Left ventricle myocardium inferior (tissue), 1 donor: ENCODE measurements at regions not wholly inside any gene's neighbourhood (a gene's known extent, or its start where the extent isn't known, plus 50 kb on each side); places are given as distances from the start of the nearest gene placed in this dataset.
"Not testable (repeated sequence)": the region's sequence is repeated elsewhere in the genome, so short reads cannot be mapped to it uniquely, and the experiment has no call there.

Experiments
- DNase-seq: peaks from one replicate; pipeline ENCODE4 v3.0.0-alpha.2; 2020
- H3K27ac ChIP-seq: fragments of 200-600 bp; replicated peaks from 2 replicates; pipeline ENCODE4 v1.8.0; 2021
- H3K27me3 ChIP-seq: fragments of 200-600 bp; 2 replicates; pipeline ENCODE4 v1.8.0; 2021; ENCODE audit warnings: low read depth
- H3K36me3 ChIP-seq: fragments of 200-600 bp; 2 replicates; pipeline ENCODE4 v1.8.0; 2021
- H3K4me1 ChIP-seq: fragments of 200-600 bp; 2 replicates; pipeline ENCODE4 v1.8.0; 2021
- H3K4me3 ChIP-seq: fragments of 200-600 bp; 2 replicates; pipeline ENCODE4 v1.8.0; 2021; ENCODE audit warnings: mild to moderate bottlenecking, moderate library complexity
- H3K9me3 ChIP-seq: fragments of 200-600 bp; replicated peaks from 2 replicates; pipeline ENCODE4 v1.8.0; 2021
- intact Hi-C: fragments of 100-400 bp; cut with micrococcal nuclease; formaldehyde crosslinking; loops from one replicate; pipeline ENCODE4 v1.11.0; 2022
- TF ChIP-seq, protein P1 (sequence below): fragments of 200-600 bp; IDR thresholded peaks from 2 replicates; pipeline ENCODE4 v1.8.0; 2021; ENCODE audit warnings: antibody characterized with exemption, mild to moderate bottlenecking, borderline replicate concordance
- donor health status: DM: no; HTN: yes; CAD: no; lungs with severe emphysema.

DNA sequence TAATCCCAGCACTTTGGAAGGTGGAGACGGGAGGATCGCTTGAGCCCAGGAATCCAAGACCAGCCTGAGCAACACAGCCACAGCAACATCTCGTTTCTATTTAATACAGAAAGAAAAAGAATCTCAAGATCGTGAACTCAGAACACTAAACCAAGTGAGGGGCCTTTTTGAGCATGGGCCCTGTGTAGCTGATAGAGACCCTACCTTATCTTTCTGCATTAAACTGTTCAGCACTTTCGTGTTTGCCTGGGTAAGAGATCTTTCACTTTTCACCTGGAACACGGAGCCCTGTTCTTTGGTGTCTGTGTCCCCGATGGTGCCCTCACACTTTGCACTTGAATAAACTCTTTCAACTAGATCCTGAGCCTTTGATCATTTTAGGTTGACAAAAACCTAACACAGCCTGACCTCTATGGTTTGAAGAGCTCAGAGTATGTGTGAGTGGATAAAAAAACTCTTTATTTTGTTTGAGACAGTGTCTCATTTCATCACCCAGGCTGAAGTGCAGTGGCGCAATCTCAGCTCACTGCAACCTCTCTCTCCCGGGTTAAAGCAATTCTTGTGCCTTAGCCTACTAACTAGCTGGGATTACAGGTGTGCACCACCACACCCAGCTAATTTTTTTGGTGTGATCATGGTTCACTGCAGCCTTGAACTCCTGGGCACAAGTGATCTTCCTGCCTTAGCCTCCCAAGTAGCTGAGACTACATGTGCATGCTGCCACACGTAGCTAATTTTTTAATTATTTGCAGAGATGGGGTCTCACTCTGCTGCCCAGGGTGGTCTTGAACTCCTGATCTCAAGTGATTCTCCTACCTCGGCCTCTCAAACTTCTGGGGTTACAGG is 83.8 kb upstream of the GRIN2A start:
- Histone ChIP-seq H3K4me1 (no peaks in the 10 kb centered on the region), H3K27ac (no peak overlapping the region), H3K4me3 (no peak overlapping the region), H3K36me3 (no peaks in the 10 kb centered on the region), H3K9me3 (no peaks in the 10 kb centered on the region), H3K27me3 (peaks cover 3% of the 10 kb centered on the region)
- no peak for DNase-seq
- intact Hi-C loops: no loop called here
- TF ChIP-seq, protein P1, sequence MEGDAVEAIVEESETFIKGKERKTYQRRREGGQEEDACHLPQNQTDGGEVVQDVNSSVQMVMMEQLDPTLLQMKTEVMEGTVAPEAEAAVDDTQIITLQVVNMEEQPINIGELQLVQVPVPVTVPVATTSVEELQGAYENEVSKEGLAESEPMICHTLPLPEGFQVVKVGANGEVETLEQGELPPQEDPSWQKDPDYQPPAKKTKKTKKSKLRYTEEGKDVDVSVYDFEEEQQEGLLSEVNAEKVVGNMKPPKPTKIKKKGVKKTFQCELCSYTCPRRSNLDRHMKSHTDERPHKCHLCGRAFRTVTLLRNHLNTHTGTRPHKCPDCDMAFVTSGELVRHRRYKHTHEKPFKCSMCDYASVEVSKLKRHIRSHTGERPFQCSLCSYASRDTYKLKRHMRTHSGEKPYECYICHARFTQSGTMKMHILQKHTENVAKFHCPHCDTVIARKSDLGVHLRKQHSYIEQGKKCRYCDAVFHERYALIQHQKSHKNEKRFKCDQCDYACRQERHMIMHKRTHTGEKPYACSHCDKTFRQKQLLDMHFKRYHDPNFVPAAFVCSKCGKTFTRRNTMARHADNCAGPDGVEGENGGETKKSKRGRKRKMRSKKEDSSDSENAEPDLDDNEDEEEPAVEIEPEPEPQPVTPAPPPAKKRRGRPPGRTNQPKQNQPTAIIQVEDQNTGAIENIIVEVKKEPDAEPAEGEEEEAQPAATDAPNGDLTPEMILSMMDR: no peak

DNA sequence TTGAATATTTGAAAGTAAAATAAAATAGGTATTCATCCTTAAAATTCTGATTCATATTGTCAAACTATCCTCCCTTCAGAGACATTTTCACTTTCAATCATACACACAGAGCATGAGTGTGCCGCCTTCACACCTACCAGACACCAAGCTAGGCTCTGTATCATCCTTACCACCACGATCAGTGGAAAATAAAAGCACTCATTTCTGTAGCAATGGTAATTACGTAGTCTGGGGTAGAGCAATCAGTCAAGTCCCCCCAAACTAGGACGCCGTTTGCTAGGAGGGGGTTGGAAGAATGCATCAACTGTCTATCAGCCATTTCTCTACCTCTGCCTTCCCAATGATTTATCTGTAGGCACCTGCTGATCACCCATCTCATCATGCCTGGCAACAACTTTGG is 84.6 kb upstream of the GRIN2A start:
- intact Hi-C loops: no loop called here
- no peak overlapping the region for H3K4me3 ChIP-seq
- no peaks in the 10 kb centered on the region for H3K4me1 ChIP-seq
- no peak for DNase-seq
- no peaks in the 10 kb centered on the region for H3K36me3 ChIP-seq
- H3K27me3 ChIP-seq: no peaks in the 10 kb centered on the region
- TF ChIP-seq, protein P1: no peak
- no peak overlapping the region for H3K27ac ChIP-seq
- no peaks in the 10 kb centered on the region for H3K9me3 ChIP-seq

DNA sequence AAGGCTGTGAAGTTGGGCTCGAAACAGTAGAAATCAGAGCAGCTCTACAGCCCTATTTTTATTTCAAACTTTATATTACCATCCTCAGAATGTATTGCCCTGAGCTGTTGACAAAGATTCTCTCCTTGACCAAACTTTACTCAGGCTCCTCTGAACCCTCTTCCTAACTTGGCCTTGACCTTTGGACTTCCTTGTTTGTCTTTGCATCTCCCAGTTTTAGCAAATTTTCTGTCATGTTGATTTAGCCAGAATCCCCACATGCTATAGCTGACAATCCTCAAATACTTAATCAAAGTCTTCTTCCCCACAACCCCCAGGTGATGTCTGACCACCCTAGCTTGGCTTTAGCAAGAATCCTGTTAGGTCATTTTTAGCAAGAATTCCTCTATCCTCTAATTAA is 87.4 kb upstream of the GRIN2A start:
- Histone ChIP-seq H3K4me3 (no peak overlapping the region), H3K4me1 (no peaks in the 10 kb centered on the region), H3K9me3 (peaks cover 11% of the 10 kb centered on the region), H3K36me3 (no peaks in the 10 kb centered on the region), H3K27me3 (no peaks in the 10 kb centered on the region), H3K27ac (no peak overlapping the region)
- intact Hi-C loops: no loop called here
- TF ChIP-seq, protein P1: no peak
- no peak for DNase-seq

DNA sequence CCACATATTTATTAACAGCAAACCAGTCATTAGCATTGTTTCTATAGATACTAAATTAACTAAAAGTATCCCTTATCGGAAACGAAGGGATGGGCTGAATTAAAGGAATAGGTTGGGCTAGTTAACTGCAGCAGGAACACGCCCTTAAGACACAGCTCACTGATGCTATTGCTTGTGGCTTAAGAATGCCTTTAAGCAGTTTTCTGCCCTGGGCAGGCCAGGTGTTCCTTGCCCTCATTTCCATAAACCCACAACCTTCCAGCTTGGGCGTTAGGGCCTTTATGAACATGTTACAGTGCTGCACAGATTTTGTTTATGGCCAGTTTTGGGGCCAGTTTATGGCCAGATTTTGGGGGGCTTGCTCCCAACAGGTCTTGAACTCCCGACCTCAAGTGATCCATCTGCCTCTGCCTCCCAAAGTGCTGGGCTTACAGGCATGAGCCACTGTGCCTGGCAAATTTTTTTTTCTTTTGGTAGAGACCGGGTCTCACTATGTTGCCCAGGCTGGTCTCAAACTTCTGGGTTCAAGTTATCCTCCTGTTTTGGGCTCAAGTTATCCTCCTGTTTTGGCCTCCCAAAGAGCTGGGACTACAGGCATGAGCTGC is 90.1 kb upstream of the GRIN2A start:
- H3K27me3 ChIP-seq, intact Hi-C loops: not testable (repeated sequence)

DNA sequence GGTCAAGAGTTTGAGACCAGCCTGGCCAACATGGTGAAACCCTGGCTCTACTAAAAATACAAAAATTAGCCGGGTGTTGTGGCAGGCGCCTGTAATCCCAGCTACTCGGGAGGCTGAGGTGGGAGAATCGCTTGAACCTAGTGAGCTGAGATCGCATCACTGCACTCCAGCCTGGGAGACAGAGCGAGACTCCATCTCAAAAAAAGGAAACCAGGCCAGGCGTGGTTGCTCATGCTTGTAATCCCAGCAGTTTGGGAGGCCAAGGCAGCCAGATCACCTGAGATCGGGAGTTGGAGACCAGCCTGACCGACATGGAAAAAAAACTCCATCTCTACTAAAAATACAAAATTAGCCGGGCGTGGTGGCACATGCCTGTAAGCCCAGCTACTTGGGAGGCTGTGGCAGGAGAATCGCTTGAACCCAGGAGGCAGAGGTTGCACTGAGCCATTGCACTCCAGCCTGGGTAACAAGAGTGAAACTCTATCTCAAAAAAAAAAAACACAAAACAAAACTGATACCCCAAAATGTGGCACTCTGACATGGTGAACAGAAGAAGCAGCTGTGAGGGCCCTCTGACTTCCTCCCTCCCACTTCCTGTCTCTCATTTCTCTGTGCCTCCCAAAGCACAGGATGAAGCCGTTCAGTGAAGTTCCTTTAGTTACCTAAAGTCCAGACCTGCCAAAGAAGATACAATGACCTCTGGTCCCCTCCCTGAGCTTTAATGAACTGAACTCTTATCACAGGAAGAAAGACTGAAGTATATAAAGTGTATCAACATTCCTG is 93.2 kb upstream of the GRIN2A start:
- H3K27me3 ChIP-seq, H3K4me3 ChIP-seq, H3K4me1 ChIP-seq, H3K36me3 ChIP-seq, intact Hi-C loops, DNase-seq, H3K27ac ChIP-seq: not testable (repeated sequence)
- peaks cover 24% of the 10 kb centered on the region for H3K9me3 ChIP-seq

More for the DNA sequence above, 90.1 kb upstream of the GRIN2A start:
- peaks cover 16% of the 10 kb centered on the region for H3K9me3 ChIP-seq
- DNase-seq, H3K36me3 ChIP-seq, H3K27ac ChIP-seq, H3K4me3 ChIP-seq, H3K4me1 ChIP-seq: not testable (repeated sequence)

DNA sequence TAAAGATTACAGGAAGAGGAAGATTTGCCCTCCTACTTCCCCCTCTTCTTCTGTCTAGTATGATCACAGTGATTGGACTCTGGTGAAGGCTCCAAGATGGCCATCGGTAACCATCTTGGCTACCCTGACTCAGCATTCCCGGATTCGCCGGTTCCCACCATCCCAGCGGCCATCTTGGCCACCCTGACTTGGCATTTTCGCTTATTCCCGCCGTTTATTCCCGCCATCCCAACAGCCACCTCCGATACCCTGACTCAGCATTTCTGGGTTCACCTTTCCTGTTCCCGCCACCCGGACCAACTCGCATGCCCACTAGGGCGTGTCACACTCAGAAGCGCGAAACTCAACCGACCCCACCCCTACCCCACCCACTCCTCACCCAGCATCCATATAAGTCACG is 95.4 kb upstream of the GRIN2A start:
- no peaks in the 10 kb centered on the region for H3K4me1 ChIP-seq
- H3K4me3 ChIP-seq: no peak overlapping the region
- no peak for DNase-seq
- H3K27me3 ChIP-seq: no peaks in the 10 kb centered on the region
- H3K36me3 ChIP-seq: no peaks in the 10 kb centered on the region
- peaks cover 17% of the 10 kb centered on the region for H3K9me3 ChIP-seq
- H3K27ac ChIP-seq: no peak overlapping the region
- TF ChIP-seq, protein P1: no peak
- intact Hi-C loops: no loop called here
